ENCODE measurements at regions not wholly inside any gene's neighbourhood (a gene's known extent, or its start where the extent isn't known, plus 50 kb on each side); places are given as distances from the start of the nearest gene placed in this dataset.

- H3K27me3 ChIP-seq, result no peaks in the 10 kb centered on the region
- WGBS (ENCODE audit: insufficient coverage, low coverage, low lambda C conversion rate, missing lambda C conversion rate), result 47% methylated on average over 1 of the region's 1 CpG
- no peaks in the 10 kb centered on the region for H3K36me3 ChIP-seq
- intact Hi-C loops (cut with DNase I), result no loop called here
- no peak overlapping the region for H3K27ac ChIP-seq
- H3K4me1 ChIP-seq, result peaks cover 0 to 7% (median 0%) of the 10 kb centered on the region in 4 donors
- no peak overlapping the region for H3K4me3 ChIP-seq
- DNase-seq, result no peak
- no peaks in the 10 kb centered on the region for H3K9me3 ChIP-seq
- no peak for TF ChIP-seq POLR2A (IDR thresholded peaks at IDR 0.05)
- peak; percentile 48 to 62 (median 55) for ATAC-seq
These were observed 1393.7 kb downstream of the DSC3 start for GRCh38 chr18:29648891-29649290.

DNA sequence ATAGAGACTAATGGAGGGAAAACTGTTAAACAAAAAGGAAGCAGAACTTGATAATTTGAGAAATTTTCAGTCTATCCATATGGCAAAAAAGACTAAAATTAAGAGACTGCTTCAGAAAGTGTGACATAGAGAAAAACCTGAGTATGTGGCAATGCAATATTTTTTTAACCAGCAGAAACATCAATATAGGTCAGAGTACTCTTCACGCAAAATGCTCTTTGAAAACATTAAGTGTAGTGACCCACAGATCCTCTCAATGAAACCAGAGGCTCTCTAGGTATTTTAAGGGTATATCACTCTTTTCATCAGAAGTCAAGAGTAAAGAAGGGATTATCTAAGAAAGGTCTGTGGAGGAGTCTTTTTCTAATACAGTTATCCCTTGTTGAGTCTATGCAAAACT lies 1394.8 kb downstream of the DSC3 start:
- DNase-seq, result no peak
- Histone ChIP-seq H3K4me1 (peaks cover 0 to 7% (median 0%) of the 10 kb centered on the region in 4 donors), H3K36me3 (no peaks in the 10 kb centered on the region), H3K27me3 (no peaks in the 10 kb centered on the region), H3K4me3 (no peak overlapping the region), H3K9me3 (no peaks in the 10 kb centered on the region), H3K27ac (peak overlapping the region in 1 of 3 donors; percentile 35)
- intact Hi-C loops (cut with DNase I), result no loop called here
- WGBS (ENCODE audit: insufficient coverage, low coverage, low lambda C conversion rate, missing lambda C conversion rate), result 36% methylated on average over 1 of the region's 1 CpG
- peak; percentile 66 to 88 (median 82) for ATAC-seq
- no peak for TF ChIP-seq CTCF (IDR thresholded peaks at IDR 0.05)
- no peak for TF ChIP-seq POLR2A (IDR thresholded peaks at IDR 0.05)

DNA sequence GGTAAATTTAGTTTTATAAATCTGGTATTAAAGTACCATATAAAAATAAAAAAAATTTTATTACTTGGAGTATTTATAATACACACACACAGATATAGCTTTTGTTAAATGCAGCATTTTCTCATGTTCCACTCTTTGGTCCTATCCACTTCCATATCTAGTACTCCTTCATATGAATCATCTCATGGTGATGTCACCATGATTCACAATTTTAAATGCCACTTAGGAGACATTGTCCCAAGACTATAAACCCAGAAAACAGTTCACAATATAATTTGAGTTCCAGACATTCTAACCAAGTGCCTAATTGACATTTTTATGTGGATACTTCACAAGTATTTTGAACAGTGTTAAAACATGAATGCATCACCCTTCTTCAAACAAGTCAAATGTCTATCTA lies 1398.3 kb downstream of the DSC3 start:
- no peaks in the 10 kb centered on the region for H3K36me3 ChIP-seq
- H3K9me3 ChIP-seq, result no peaks in the 10 kb centered on the region
- no peak for ATAC-seq
- H3K4me3 ChIP-seq, result no peak overlapping the region
- H3K4me1 ChIP-seq, result peaks cover 0 to 7% (median 0%) of the 10 kb centered on the region in 4 donors
- H3K27ac ChIP-seq, result no peak overlapping the region
- H3K27me3 ChIP-seq, result no peaks in the 10 kb centered on the region
- TF ChIP-seq POLR2A (IDR thresholded peaks at IDR 0.05) (no peak), CTCF (IDR thresholded peaks at IDR 0.05) (no peak)
- DNase-seq, result no peak
- intact Hi-C loops (cut with DNase I), result no loop called here

DNA sequence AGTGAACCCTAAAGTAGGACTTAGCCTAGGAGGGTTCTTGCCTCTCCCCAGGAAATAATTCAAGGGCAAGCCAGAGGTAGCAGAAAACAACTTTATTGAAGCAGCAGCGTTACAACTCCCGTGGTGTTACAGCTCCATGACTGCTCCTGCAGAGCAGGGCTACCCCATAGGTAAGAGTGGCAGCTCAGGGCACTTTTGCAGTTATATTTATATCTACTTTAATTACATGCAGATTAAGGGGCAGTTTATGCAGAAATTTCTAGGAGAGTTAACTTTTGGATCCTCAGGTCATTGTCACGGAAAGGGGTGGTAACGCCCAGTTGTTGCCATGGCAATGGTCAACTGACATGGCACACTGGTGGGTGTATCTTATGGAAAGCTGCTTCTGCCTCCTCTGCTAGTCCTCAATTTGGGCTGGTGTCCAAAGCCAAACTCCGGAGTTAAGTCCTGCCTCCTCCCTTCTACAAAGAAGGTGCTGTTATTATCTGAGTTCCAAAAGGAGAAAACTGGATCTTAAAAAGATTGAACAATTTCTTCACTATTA lies 1413.0 kb downstream of the DSC3 start:
- ATAC-seq (no peak), DNase-seq (no peak)
- H3K4me1 ChIP-seq, result no peaks in the 10 kb centered on the region
- no peaks in the 10 kb centered on the region for H3K36me3 ChIP-seq
- 74% methylated on average over 5 of the region's 5 CpGs for WGBS (ENCODE audit: insufficient coverage, low coverage, low lambda C conversion rate, missing lambda C conversion rate)
- peaks cover 0 to 3% (median 0%) of the 10 kb centered on the region in 4 donors for H3K9me3 ChIP-seq
- no peak for TF ChIP-seq CTCF (IDR thresholded peaks at IDR 0.05)
- no peak for TF ChIP-seq POLR2A (IDR thresholded peaks at IDR 0.05)
- H3K4me3 ChIP-seq, result no peak overlapping the region
- intact Hi-C loops (cut with DNase I), result no loop called here
- no peaks in the 10 kb centered on the region for H3K27me3 ChIP-seq
- H3K27ac ChIP-seq, result no peak overlapping the region

- H3K4me1 ChIP-seq, result no peaks in the 10 kb centered on the region
- no peak overlapping the region for H3K4me3 ChIP-seq
- DNase-seq (no peak), ATAC-seq (no peak)
- no peaks in the 10 kb centered on the region for H3K9me3 ChIP-seq
- H3K36me3 ChIP-seq, result no peaks in the 10 kb centered on the region
- H3K27ac ChIP-seq, result no peak overlapping the region
- no peaks in the 10 kb centered on the region for H3K27me3 ChIP-seq
- TF ChIP-seq POLR2A (IDR thresholded peaks at IDR 0.05), result no peak
- no peak for TF ChIP-seq CTCF (IDR thresholded peaks at IDR 0.05)
- intact Hi-C loops (cut with DNase I), result no loop called here
These were observed 1416.4 kb downstream of the DSC3 start for GRCh38 chr18:29626094-29626493.
